ENCODE measurements at regions not wholly inside any gene's neighbourhood (a gene's known extent, or its start where the extent isn't known, plus 50 kb on each side); places are given as distances from the start of the nearest gene placed in this dataset.

DNA sequence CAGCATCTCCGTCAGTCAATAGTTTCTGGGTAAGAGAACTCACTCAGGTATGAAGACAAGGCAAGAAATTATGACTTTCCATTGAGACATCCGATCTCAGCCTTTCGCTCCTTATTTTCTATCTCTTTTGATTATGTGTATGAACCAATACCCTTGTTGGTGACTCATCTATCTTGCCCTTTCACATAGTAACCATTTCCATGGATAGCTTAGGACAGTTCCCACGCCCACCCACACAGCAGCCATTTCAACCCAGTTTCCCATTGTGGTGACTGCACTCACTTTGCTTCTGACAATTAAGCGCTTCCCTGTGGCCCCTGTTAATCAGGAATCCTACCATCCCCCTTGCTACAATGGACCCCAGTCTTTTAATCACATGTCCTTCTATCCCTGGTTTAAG is 210.6 kb upstream of the ADGRL2 start:
- H3K9ac ChIP-seq (ENCODE audit: low read depth, low read length) = no peak overlapping the region
- no peaks in the 10 kb centered on the region for H3K9me3 ChIP-seq (ENCODE audit: insufficient read depth, low read depth, low read length)
- no peaks in the 10 kb centered on the region for H3K4me1 ChIP-seq (ENCODE audit: insufficient read depth, low read length)
- no peak overlapping the region for H3K4me3 ChIP-seq (ENCODE audit: low read length)
- H3K36me3 ChIP-seq (ENCODE audit: insufficient read depth, low read depth, low read length) = no peaks in the 10 kb centered on the region
- H3K27ac ChIP-seq (ENCODE audit: low read length) = no peak overlapping the region
- no peaks in the 10 kb centered on the region for H3K27me3 ChIP-seq (ENCODE audit: insufficient read depth, low read length)

DNA sequence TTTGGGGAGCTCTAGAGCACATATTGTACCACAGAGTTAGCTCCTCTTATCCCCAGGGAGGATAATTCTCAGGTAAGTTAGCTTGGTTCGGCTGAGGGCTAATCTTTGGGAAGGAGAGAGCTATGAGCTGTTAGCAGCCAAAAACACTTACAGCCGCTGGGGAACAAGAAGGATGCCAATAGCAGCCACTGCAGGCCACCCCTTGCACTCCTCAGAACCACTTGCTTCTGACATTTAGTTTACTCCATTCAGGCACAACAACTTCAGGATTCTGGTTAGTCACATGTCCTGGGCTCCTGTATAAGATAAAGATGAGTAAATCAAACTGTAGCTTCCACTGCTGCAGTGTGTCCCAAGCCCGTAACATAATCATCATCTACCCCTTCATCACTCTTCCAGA is 212.6 kb upstream of the ADGRL2 start:
- Histone ChIP-seq H3K9ac (ENCODE audit: low read depth, low read length) (no peak overlapping the region), H3K27ac (ENCODE audit: low read length) (no peak overlapping the region), H3K27me3 (ENCODE audit: insufficient read depth, low read length) (no peaks in the 10 kb centered on the region), H3K4me1 (ENCODE audit: insufficient read depth, low read length) (no peaks in the 10 kb centered on the region), H3K9me3 (ENCODE audit: insufficient read depth, low read depth, low read length) (no peaks in the 10 kb centered on the region), H3K36me3 (ENCODE audit: insufficient read depth, low read depth, low read length) (no peaks in the 10 kb centered on the region), H3K4me3 (ENCODE audit: low read length) (no peak overlapping the region)

DNA sequence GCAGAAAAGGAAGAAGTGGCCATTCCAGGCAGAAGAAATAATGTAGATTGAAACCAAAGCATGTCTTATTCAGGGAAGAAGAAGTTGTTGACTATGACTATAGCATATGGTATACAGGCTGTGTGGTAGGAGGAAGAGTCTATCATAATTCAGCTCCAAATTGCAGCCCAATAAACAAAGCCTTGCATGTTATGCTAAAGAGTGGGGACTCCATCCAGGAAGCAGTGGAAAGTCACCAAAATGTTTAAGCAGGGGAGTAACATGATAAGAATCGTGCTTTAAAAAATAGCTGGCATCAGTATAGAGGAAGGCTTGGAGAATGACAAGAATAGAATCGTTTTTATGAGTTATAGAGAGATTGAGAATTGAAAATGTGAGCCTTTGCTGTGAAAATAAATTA is 213.3 kb upstream of the ADGRL2 start:
- no peaks in the 10 kb centered on the region for H3K36me3 ChIP-seq (ENCODE audit: insufficient read depth, low read depth, low read length)
- no peaks in the 10 kb centered on the region for H3K9me3 ChIP-seq (ENCODE audit: insufficient read depth, low read depth, low read length)
- no peak overlapping the region for H3K9ac ChIP-seq (ENCODE audit: low read depth, low read length)
- no peak overlapping the region for H3K4me3 ChIP-seq (ENCODE audit: low read length)
- H3K27me3 ChIP-seq (ENCODE audit: insufficient read depth, low read length) = no peaks in the 10 kb centered on the region
- no peaks in the 10 kb centered on the region for H3K4me1 ChIP-seq (ENCODE audit: insufficient read depth, low read length)
- no peak overlapping the region for H3K27ac ChIP-seq (ENCODE audit: low read length)

DNA sequence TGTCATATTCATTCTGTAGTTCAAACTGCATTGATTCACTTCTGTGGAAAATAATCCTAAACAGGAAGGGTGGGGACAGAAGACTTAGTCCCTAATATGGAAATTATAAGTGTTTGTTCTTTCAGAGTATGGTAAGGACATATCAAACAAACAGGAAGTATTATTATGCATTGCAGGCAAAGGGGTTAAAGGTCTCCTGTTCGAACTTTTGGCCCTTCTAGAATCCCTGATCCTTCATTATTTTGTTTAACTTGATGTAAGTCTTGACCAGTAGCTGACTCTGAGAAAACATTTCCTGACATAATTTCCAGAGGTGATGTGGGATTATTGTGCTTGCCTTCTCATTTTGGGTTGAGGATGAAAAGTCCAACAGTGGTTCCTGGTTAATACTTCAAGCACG is 215.4 kb upstream of the ADGRL2 start:
- Histone ChIP-seq H3K9ac (ENCODE audit: low read depth, low read length) (no peak overlapping the region), H3K4me3 (ENCODE audit: low read length) (no peak overlapping the region), H3K36me3 (ENCODE audit: insufficient read depth, low read depth, low read length) (no peaks in the 10 kb centered on the region), H3K4me1 (ENCODE audit: insufficient read depth, low read length) (no peaks in the 10 kb centered on the region), H3K9me3 (ENCODE audit: insufficient read depth, low read depth, low read length) (no peaks in the 10 kb centered on the region), H3K27me3 (ENCODE audit: insufficient read depth, low read length) (no peaks in the 10 kb centered on the region), H3K27ac (ENCODE audit: low read length) (no peak overlapping the region)

DNA sequence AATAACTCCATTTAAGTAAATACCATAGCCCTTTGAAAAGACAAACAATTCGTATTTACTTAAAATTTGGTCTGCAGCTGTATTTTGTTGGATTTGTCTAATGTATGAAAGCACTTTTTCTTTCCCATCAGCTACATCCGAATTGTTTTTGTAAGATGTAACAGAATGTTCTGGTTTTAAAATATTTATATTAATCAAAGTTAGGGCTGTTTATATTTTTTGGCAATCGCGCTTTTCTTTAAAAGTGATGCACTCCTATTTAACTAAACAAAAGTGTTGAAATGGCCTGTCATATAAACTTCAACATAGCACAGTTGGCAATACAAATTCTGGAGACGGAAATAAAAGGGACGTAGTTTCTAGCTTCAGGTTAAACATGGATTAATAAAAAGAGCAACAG is 216.3 kb upstream of the ADGRL2 start:
- Histone ChIP-seq H3K27me3 (ENCODE audit: insufficient read depth, low read length) (no peaks in the 10 kb centered on the region), H3K9ac (ENCODE audit: low read depth, low read length) (no peak overlapping the region), H3K4me1 (ENCODE audit: insufficient read depth, low read length) (no peaks in the 10 kb centered on the region; the same call in 1 of the 2 replicates)

DNA sequence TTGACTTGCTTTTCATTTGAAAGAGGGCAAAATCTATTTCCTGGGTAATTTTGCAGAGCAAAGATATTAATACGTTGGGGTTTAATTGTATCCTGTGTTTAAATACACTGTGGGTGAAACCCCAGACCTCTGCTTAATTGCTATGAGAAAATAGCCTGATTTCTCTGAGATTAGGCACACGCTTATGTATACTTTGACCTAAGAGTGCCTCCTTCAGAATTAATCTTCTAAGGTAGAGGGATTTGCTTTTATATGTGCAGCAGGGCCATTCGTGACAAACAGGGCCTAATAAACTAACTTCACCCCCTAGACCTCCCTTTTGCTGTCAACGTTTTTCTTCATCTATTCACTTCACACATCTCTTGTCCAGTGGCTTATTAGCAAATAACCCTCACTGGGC is 216.9 kb upstream of the ADGRL2 start:
- Histone ChIP-seq H3K4me3 (ENCODE audit: low read length) (no peak overlapping the region), H3K4me1 (ENCODE audit: insufficient read depth, low read length) (peaks cover 5% of the 10 kb centered on the region; the same call in 1 of the 2 replicates), H3K36me3 (ENCODE audit: insufficient read depth, low read depth, low read length) (no peaks in the 10 kb centered on the region), H3K27me3 (ENCODE audit: insufficient read depth, low read length) (no peaks in the 10 kb centered on the region), H3K9ac (ENCODE audit: low read depth, low read length) (no peak overlapping the region), H3K9me3 (ENCODE audit: insufficient read depth, low read depth, low read length) (no peaks in the 10 kb centered on the region), H3K27ac (ENCODE audit: low read length) (no peak overlapping the region)

More for the DNA sequence above, 216.3 kb upstream of the ADGRL2 start:
- H3K4me3 ChIP-seq (ENCODE audit: low read length) = no peak overlapping the region
- no peak overlapping the region for H3K27ac ChIP-seq (ENCODE audit: low read length)
- no peaks in the 10 kb centered on the region for H3K36me3 ChIP-seq (ENCODE audit: insufficient read depth, low read depth, low read length)
- H3K9me3 ChIP-seq (ENCODE audit: insufficient read depth, low read depth, low read length) = no peaks in the 10 kb centered on the region

DNA sequence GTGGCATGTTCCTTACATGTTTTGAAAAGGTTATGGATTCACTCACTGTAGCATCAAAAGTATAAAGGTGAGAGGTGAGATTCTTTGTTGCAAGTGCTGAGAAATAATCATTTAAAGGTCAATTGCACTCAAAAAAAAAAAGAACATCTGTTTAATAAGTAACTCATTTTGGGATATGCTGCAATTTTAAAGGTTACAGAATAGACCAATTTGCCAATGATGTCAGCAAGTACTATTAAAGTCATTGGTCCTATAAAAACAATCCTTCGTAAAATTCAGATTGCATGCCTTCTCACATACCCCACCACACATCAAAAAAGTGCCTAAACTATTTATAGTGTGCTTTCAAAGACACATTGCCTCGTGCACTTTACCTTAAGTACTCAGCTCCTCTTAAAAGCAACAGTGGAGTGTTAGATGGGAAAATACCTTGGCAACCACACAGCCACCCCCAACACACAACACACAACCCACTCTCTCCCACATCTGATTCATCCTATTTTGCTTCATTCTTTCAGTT is 218.2 kb upstream of the ADGRL2 start:
- no peaks in the 10 kb centered on the region; the same call in 1 of the 2 replicates for H3K27me3 ChIP-seq (ENCODE audit: insufficient read depth, low read length)
- peaks cover 8% of the 10 kb centered on the region; the same call in 1 of the 2 replicates for H3K4me1 ChIP-seq (ENCODE audit: insufficient read depth, low read length)
- H3K9ac ChIP-seq (ENCODE audit: low read depth, low read length) = no peak overlapping the region
- no peak overlapping the region for H3K27ac ChIP-seq (ENCODE audit: low read length)
- no peaks in the 10 kb centered on the region for H3K36me3 ChIP-seq (ENCODE audit: insufficient read depth, low read depth, low read length)
- H3K4me3 ChIP-seq (ENCODE audit: low read length) = no peak overlapping the region
- no peaks in the 10 kb centered on the region for H3K9me3 ChIP-seq (ENCODE audit: insufficient read depth, low read depth, low read length)

DNA sequence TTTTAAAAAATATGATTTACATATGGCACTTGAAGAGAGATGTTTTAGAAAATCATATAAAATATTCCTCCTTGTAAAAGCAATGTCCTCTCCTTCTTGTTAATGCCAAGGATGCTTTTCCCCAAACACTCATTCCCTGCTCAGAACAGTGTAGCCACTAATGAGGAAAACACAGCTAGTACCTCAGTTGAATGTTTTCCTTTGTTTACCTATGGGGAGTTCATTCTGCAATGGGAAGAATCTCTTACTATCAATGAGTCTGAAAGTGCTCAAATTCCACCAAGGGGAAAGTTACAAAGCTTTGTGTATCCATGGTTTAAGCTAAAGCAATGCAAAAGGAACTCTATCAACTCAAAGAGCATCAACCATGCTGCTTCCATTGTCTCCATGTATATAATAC is 221.9 kb upstream of the ADGRL2 start:
- Histone ChIP-seq H3K27ac (ENCODE audit: low read length) (no peak overlapping the region), H3K9me3 (ENCODE audit: insufficient read depth, low read depth, low read length) (no peaks in the 10 kb centered on the region), H3K9ac (ENCODE audit: low read depth, low read length) (no peak overlapping the region; the same call in 1 of the 2 replicates), H3K4me3 (ENCODE audit: low read length) (no peak overlapping the region), H3K4me1 (ENCODE audit: insufficient read depth, low read length) (peaks cover 14% of the 10 kb centered on the region; the same call in 1 of the 2 replicates), H3K36me3 (ENCODE audit: insufficient read depth, low read depth, low read length) (no peaks in the 10 kb centered on the region), H3K27me3 (ENCODE audit: insufficient read depth, low read length) (peaks cover 7% of the 10 kb centered on the region; the same call in 1 of the 2 replicates)

DNA sequence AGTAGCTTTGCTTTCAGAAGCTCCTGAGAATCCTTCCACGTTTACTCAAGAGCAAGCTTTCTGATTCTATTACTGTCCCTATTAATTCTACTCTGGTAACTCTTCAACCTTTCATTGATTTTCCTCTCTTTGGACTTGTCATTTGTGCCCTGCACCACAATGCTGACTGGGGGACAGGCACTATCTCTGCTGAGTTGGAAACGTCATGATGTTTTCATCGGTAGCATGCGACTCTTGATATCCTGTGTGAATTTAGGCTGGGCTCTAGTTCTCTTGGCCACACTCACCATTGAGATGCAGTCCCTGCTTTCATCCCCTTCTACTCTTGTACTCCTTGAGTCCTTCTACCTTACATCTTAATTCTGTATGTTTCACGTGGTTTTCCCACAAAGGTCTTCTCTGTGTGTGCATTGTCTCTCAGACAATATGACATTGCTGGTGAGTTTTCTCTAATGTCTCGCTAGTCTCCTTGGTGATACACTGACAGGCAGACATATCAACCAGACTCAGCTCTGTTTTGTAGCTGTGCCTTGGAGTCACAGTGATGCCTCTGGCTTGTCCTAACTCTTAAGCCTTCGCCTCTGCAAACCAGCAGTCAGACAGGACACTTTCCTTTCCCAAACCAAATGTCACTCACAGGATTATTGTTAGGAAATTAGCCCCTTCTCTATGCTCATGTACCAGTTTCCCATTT is 223.6 kb upstream of the ADGRL2 start:
- H3K27me3 ChIP-seq (ENCODE audit: insufficient read depth, low read length) = peaks cover 7% of the 10 kb centered on the region; the same call in 1 of the 2 replicates

DNA sequence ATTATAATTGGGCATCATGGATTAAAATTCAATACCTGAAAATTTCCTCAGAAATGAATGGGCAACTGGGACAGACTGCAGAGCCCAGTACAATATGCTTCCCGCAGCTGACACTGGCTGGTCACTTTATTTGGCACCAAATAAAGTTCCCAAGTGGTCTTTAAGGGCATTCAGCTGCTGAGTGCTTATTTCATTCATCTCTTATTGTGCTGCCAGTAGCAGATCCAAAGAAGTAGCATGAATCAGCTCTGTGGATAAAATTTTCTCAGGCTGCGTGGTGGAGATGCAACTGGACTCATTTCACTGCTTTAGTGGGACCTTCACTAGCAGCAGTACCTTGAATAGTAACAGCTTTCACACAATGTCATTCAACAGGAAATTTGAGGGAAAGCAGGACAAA is 226.3 kb upstream of the ADGRL2 start:
- no peak overlapping the region for H3K27ac ChIP-seq (ENCODE audit: low read length)
- H3K9ac ChIP-seq (ENCODE audit: low read depth, low read length) = no peak overlapping the region
- peaks cover 7% of the 10 kb centered on the region; the same call in 1 of the 2 replicates for H3K27me3 ChIP-seq (ENCODE audit: insufficient read depth, low read length)
- no peaks in the 10 kb centered on the region for H3K9me3 ChIP-seq (ENCODE audit: insufficient read depth, low read depth, low read length)
- H3K4me3 ChIP-seq (ENCODE audit: low read length) = no peak overlapping the region
- peaks cover 17% of the 10 kb centered on the region; the same call in 1 of the 2 replicates for H3K4me1 ChIP-seq (ENCODE audit: insufficient read depth, low read length)
- H3K36me3 ChIP-seq (ENCODE audit: insufficient read depth, low read depth, low read length) = no peaks in the 10 kb centered on the region

More for the DNA sequence above, 223.6 kb upstream of the ADGRL2 start:
- Histone ChIP-seq H3K36me3 (ENCODE audit: insufficient read depth, low read depth, low read length) (no peaks in the 10 kb centered on the region), H3K9me3 (ENCODE audit: insufficient read depth, low read depth, low read length) (no peaks in the 10 kb centered on the region), H3K27ac (ENCODE audit: low read length) (no peak overlapping the region), H3K4me1 (ENCODE audit: insufficient read depth, low read length) (peaks cover 17% of the 10 kb centered on the region; the same call in 1 of the 2 replicates), H3K9ac (ENCODE audit: low read depth, low read length) (no peak overlapping the region), H3K4me3 (ENCODE audit: low read length) (no peak overlapping the region)

DNA sequence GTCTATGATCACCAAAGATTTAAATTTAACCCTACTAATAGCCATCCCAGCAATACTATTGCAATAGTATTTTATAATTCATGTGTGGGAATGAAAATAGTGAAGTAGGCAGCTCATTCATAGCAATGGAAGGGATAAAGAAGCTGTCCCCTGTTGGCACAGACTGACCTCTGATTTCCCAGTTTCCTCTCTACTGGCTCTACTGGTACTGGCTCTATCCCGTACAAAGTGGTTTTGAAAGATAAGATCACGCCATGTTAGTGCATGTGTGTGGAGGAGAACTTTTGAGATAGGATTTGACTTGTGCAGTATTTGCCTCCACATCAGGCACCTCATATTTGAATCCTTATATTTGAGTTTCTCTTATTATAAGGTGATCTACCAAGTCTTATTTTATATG is 227.3 kb upstream of the ADGRL2 start:
- Histone ChIP-seq H3K27ac (ENCODE audit: low read length) (no peak overlapping the region), H3K9me3 (ENCODE audit: insufficient read depth, low read depth, low read length) (no peaks in the 10 kb centered on the region), H3K27me3 (ENCODE audit: insufficient read depth, low read length) (peaks cover 7% of the 10 kb centered on the region; the same call in 1 of the 2 replicates), H3K9ac (ENCODE audit: low read depth, low read length) (no peak overlapping the region), H3K36me3 (ENCODE audit: insufficient read depth, low read depth, low read length) (no peaks in the 10 kb centered on the region), H3K4me1 (ENCODE audit: insufficient read depth, low read length) (peaks cover 9% of the 10 kb centered on the region; the same call in 1 of the 2 replicates), H3K4me3 (ENCODE audit: low read length) (no peak overlapping the region)

DNA sequence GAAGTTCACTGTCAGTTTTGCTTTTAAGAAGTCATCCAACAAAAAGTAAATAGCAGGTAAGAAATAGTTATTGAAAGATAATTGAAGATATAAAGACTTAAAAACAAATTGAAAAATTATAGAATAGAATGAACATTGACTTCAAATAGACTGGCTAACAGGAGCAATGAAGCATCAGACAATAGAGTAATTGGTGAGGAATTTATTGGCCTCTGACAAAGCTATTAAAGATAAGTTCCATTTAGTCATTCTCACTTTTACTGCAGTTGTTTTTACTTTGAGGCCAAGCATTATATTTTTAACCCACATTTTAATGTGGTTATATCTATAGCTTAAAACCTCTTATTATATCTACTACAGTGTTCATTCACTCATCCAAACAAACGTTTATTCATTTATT is 228.8 kb upstream of the ADGRL2 start:
- Histone ChIP-seq H3K27ac (ENCODE audit: low read length) (no peak overlapping the region), H3K27me3 (ENCODE audit: insufficient read depth, low read length) (peaks cover 7% of the 10 kb centered on the region; the same call in 1 of the 2 replicates), H3K9ac (ENCODE audit: low read depth, low read length) (no peak overlapping the region), H3K4me1 (ENCODE audit: insufficient read depth, low read length) (peaks cover 9% of the 10 kb centered on the region; the same call in 1 of the 2 replicates), H3K4me3 (ENCODE audit: low read length) (no peak overlapping the region), H3K9me3 (ENCODE audit: insufficient read depth, low read depth, low read length) (no peaks in the 10 kb centered on the region), H3K36me3 (ENCODE audit: insufficient read depth, low read depth, low read length) (no peaks in the 10 kb centered on the region)

All from iPS-20b (cell line).